ENCODE measurements at regions not wholly inside any gene's neighbourhood (a gene's known extent, or its start where the extent isn't known, plus 50 kb on each side); places are given as distances from the start of the nearest gene placed in this dataset.

DNA sequence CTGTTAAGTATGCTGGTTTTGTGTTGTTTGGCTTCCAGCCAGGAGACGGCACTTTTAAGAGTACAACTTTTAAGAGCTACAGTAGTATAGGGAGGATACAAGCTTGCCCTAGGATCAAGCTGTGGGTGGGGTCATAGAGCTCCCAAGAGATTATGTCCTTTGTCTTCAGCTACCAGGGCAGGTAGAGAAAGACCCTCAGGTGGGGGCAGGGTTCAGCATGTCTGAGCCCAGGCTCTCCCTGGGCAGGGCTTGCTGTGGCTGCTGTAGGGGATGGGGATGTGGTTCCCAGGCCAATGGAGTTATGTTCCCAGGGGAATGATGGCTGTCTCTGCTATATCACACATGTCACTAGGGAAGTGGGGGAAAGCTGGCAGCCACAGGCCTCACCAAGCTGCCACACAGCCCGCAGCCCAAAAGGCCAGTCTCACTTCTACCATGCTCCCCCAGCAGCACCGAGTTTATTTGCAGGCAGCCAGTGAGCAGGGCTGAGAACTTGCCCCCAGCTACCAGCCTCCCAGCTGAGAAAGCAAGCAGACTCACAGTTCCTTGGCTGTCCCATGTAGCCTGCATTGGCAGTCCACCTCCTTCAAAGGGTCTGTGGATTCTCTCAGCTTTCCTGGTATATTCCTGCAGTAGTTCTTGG is 105.7 kb upstream of the ERBB4 start:
- TF ChIP-seq, protein P1, sequence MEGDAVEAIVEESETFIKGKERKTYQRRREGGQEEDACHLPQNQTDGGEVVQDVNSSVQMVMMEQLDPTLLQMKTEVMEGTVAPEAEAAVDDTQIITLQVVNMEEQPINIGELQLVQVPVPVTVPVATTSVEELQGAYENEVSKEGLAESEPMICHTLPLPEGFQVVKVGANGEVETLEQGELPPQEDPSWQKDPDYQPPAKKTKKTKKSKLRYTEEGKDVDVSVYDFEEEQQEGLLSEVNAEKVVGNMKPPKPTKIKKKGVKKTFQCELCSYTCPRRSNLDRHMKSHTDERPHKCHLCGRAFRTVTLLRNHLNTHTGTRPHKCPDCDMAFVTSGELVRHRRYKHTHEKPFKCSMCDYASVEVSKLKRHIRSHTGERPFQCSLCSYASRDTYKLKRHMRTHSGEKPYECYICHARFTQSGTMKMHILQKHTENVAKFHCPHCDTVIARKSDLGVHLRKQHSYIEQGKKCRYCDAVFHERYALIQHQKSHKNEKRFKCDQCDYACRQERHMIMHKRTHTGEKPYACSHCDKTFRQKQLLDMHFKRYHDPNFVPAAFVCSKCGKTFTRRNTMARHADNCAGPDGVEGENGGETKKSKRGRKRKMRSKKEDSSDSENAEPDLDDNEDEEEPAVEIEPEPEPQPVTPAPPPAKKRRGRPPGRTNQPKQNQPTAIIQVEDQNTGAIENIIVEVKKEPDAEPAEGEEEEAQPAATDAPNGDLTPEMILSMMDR (IDR thresholded peaks at IDR 0.05; ENCODE audit: extremely low read depth, low read depth, low read length), result no peak
- no peaks in the 10 kb centered on the region for H3K36me3 ChIP-seq (ENCODE audit: insufficient read depth, low read length)
- H3K27me3 ChIP-seq (ENCODE audit: insufficient read depth, low read length), result peaks cover 3% of the 10 kb centered on the region
- H3K4me1 ChIP-seq (ENCODE audit: insufficient read depth, low read length), result peaks cover 11% of the 10 kb centered on the region
- H3K79me2 ChIP-seq (ENCODE audit: insufficient read depth, low read length), result no peaks in the 10 kb centered on the region
- H2AFZ ChIP-seq (ENCODE audit: low read length), result no peak overlapping the region
- DNase-seq (ENCODE audit: insufficient read length, low spot score, missing footprints), result no peak
- no peak overlapping the region for H3K4me3 ChIP-seq (ENCODE audit: insufficient read depth, low read length)
- H3K9me3 ChIP-seq (ENCODE audit: low read depth, low read length), result no peaks in the 10 kb centered on the region
- no peaks in the 10 kb centered on the region for H4K20me1 ChIP-seq (ENCODE audit: insufficient read depth, low read length)
- H3K27ac ChIP-seq (ENCODE audit: low read depth, low read length), result no peak overlapping the region
- no peak overlapping the region for H3K4me2 ChIP-seq (ENCODE audit: insufficient read depth, low read length)

DNA sequence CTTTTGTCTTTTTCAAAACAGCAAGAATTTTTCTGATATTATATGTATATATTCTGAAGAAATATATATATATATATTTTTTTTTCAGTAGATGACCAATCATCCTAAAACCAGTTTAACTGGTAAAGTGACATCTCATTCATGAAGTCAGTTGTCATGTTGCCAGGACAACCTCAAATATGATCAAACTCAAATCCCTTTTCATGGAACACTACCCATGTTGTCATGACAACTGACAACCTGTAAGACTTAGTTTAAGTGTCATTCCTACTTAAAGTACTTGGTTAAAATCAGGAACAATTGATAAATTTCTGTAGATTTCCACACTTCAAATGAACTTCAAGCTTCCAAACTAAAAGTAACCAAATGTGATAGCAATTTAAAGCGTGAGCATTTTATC is 101.8 kb upstream of the ERBB4 start:
- no peak for DNase-seq (ENCODE audit: insufficient read length, low spot score, missing footprints)
- Histone ChIP-seq H3K79me2 (ENCODE audit: insufficient read depth, low read length) (no peaks in the 10 kb centered on the region), H3K27ac (ENCODE audit: low read depth, low read length) (no peak overlapping the region), H3K9me3 (ENCODE audit: low read depth, low read length) (no peaks in the 10 kb centered on the region), H3K4me3 (ENCODE audit: insufficient read depth, low read length) (no peak overlapping the region), H3K4me2 (ENCODE audit: insufficient read depth, low read length) (no peak overlapping the region), H4K20me1 (ENCODE audit: insufficient read depth, low read length) (no peaks in the 10 kb centered on the region), H2AFZ (ENCODE audit: low read length) (no peak overlapping the region), H3K36me3 (ENCODE audit: insufficient read depth, low read length) (no peaks in the 10 kb centered on the region), H3K27me3 (ENCODE audit: insufficient read depth, low read length) (peaks cover 3% of the 10 kb centered on the region), H3K4me1 (ENCODE audit: insufficient read depth, low read length) (no peaks in the 10 kb centered on the region)
- TF ChIP-seq, protein P1 (IDR thresholded peaks at IDR 0.05; ENCODE audit: extremely low read depth, low read depth, low read length), result no peak

DNA sequence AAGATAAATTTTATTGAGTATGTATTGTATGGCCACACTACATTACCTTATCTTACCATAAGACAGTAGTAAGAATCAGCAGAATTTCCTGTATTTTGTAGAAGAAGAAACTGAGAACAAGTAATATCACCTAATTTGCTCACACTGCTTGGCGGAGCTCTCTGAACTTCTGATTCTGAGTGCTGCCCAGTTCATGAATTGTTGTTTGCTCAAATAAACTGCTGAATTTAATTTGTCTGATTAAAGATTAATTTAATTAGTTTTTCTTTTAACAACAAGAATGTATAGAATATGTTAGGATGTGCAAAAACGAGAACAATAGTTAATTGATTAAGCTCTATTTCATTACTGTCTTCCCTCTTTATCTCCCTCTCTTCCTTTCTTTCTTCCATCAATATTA is 100.1 kb upstream of the ERBB4 start:
- Histone ChIP-seq H3K27me3 (ENCODE audit: insufficient read depth, low read length) (no peaks in the 10 kb centered on the region), H3K4me3 (ENCODE audit: insufficient read depth, low read length) (no peak overlapping the region), H3K79me2 (ENCODE audit: insufficient read depth, low read length) (no peaks in the 10 kb centered on the region), H3K27ac (ENCODE audit: low read depth, low read length) (no peak overlapping the region), H3K4me2 (ENCODE audit: insufficient read depth, low read length) (no peak overlapping the region), H2AFZ (ENCODE audit: low read length) (no peak overlapping the region), H3K36me3 (ENCODE audit: insufficient read depth, low read length) (no peaks in the 10 kb centered on the region), H3K9me3 (ENCODE audit: low read depth, low read length) (no peaks in the 10 kb centered on the region), H3K4me1 (ENCODE audit: insufficient read depth, low read length) (no peaks in the 10 kb centered on the region), H4K20me1 (ENCODE audit: insufficient read depth, low read length) (no peaks in the 10 kb centered on the region)
- TF ChIP-seq, protein P1 (IDR thresholded peaks at IDR 0.05; ENCODE audit: extremely low read depth, low read depth, low read length), result no peak
- no peak for DNase-seq (ENCODE audit: insufficient read length, low spot score, missing footprints)

DNA sequence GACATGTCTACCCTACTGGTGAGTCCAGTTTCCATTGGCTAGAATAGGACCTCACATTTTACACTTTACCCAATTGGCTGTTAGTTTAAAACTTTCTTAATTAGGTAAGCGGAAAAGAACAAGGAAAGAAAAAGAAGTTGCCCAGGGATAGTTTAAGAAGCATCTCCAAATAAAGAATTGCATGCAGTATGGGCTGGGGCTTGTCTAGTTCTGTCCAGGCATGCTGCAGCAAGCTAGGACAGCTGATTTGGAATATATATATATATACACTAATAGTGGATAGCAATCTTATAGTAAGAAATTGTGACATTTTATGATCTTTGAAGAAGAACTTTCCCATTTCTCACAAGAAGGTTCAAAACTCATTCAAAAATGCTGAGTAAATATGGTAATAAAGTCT is 90.0 kb upstream of the ERBB4 start:
- H4K20me1 ChIP-seq (ENCODE audit: insufficient read depth, low read length), result no peaks in the 10 kb centered on the region
- TF ChIP-seq, protein P1 (IDR thresholded peaks at IDR 0.05; ENCODE audit: extremely low read depth, low read depth, low read length), result no peak
- no peak overlapping the region for H3K4me3 ChIP-seq (ENCODE audit: insufficient read depth, low read length)
- H3K27ac ChIP-seq (ENCODE audit: low read depth, low read length), result no peak overlapping the region
- H3K36me3 ChIP-seq (ENCODE audit: insufficient read depth, low read length), result no peaks in the 10 kb centered on the region
- no peaks in the 10 kb centered on the region for H3K9me3 ChIP-seq (ENCODE audit: low read depth, low read length)
- no peaks in the 10 kb centered on the region for H3K27me3 ChIP-seq (ENCODE audit: insufficient read depth, low read length)
- no peaks in the 10 kb centered on the region for H3K79me2 ChIP-seq (ENCODE audit: insufficient read depth, low read length)
- no peak overlapping the region for H2AFZ ChIP-seq (ENCODE audit: low read length)
- no peak overlapping the region for H3K4me2 ChIP-seq (ENCODE audit: insufficient read depth, low read length)
- no peaks in the 10 kb centered on the region for H3K4me1 ChIP-seq (ENCODE audit: insufficient read depth, low read length)
- DNase-seq (ENCODE audit: insufficient read length, low spot score, missing footprints), result no peak

Data from osteoblast (primary cell).